Esophagus squamous epithelium (tissue), 5 donors: ENCODE measurements at regions not wholly inside any gene's neighbourhood (a gene's known extent, or its start where the extent isn't known, plus 50 kb on each side); places are given as distances from the start of the nearest gene placed in this dataset.

Experiments
- DNase-seq: peaks from one replicate; lab custom pipeline; 2025; lab: John Stamatoyannopoulos, UW
- H3K27ac ChIP-seq, 4 donors: fragments of 200-600 bp; sonication (generic); one replicate each; pipeline ENCODE4 v1.5.1; 2016 to 2019; ENCODE audit warnings: mild to moderate bottlenecking in 1 of 4
- H3K27me3 ChIP-seq, 4 donors: fragments of 200-600 bp; sonication (generic); 1 replicate in 3 of 4; 2 replicates in 1 of 4; pipeline versions ENCODE4 v1.5.1 to v1.6.0; 2017 to 2021; ENCODE audit warnings: antibody characterized with exemption in 1 of 4
- H3K36me3 ChIP-seq, 3 donors: fragments of 200-600 bp; sonication (generic); one replicate each; pipeline ENCODE4 v1.5.1; 2016 to 2019
- H3K4me1 ChIP-seq, 3 donors: fragments of 200-600 bp; sonication (generic); one replicate each; pipeline ENCODE4 v1.5.1; 2017 to 2019
- H3K4me3 ChIP-seq, 4 donors: fragments of 200-600 bp; sonication (generic); 1 replicate in 3 of 4; 2 replicates in 1 of 4; pipeline ENCODE4 v1.5.1; 2016 to 2019; ENCODE audit warnings: mild to moderate bottlenecking in 2 of 4, moderate library complexity in 1 of 4
- H3K9me3 ChIP-seq, 3 donors: fragments of 200-600 bp; sonication (generic); one replicate each; pipeline ENCODE4 v1.5.1; 2016 to 2019
- CTCF ChIP-seq, 6 experiments: fragments of 450-650 bp in 4 of 6; fragments of 200-600 bp in 2 of 6; sonication (generic) in 2 of 6; IDR thresholded peaks; one replicate each; pipeline ENCODE4 v1.5.1; 2016 to 2019; ENCODE audit warnings: antibody characterized with exemption in 6 of 6, mild to moderate bottlenecking in 4 of 6, moderate library complexity in 4 of 6
- POLR2A ChIP-seq, 4 donors: fragments of 450-650 bp; IDR thresholded peaks; one replicate each; pipeline ENCODE4 v1.6.1; 2017; ENCODE audit warnings: antibody characterized with exemption in 4 of 4, mild to moderate bottlenecking in 4 of 4, moderate library complexity in 3 of 4
- WGBS, 2 donors: methylation state at CpG; one replicate each; pipeline ENCODE4 v1.1.5; 2018; 5-methylcytosine and 5-hydroxymethylcytosine counted together
- intact Hi-C: fragments of 100-400 bp; cut with DNase I; formaldehyde crosslinking; loops from one replicate; pipeline ENCODE4 v1.15.0; 2022
- donor health status: DM: yes; HTN: yes; CAD: no.

GRCh38 chr13:33710924-33711323 lies 107.0 kb upstream of the RFC3 start:
- no peak for TF ChIP-seq POLR2A (IDR thresholded peaks at IDR 0.05)
- no peak for TF ChIP-seq CTCF (IDR thresholded peaks at IDR 0.05)
- intact Hi-C loops = no loop called here
- DNase-seq = no peak

GRCh38 chr13:33711436-33711835 lies 106.5 kb upstream of the RFC3 start:
- H3K9me3 ChIP-seq = peaks cover 0 to 4% (median 0%) of the 10 kb centered on the region in 3 donors
- H3K4me1 ChIP-seq = no peaks in the 10 kb centered on the region
- 44 to 47% methylated on average over 3 of the region's 3 CpGs for WGBS, 2 donors
- no peak for TF ChIP-seq CTCF (IDR thresholded peaks at IDR 0.05)
- TF ChIP-seq POLR2A (IDR thresholded peaks at IDR 0.05) = no peak
- no peaks in the 10 kb centered on the region for H3K27me3 ChIP-seq
- intact Hi-C loops = no loop called here
- no peak for DNase-seq
- H3K36me3 ChIP-seq = no peaks in the 10 kb centered on the region
- H3K4me3 ChIP-seq = no peak overlapping the region
- no peak overlapping the region for H3K27ac ChIP-seq

More at GRCh38 chr13:33710924-33711323, 107.0 kb upstream of the RFC3 start:
- no peak overlapping the region for H3K27ac ChIP-seq
- H3K27me3 ChIP-seq = no peaks in the 10 kb centered on the region
- WGBS, 2 donors = 61 to 62% methylated on average over 1 of the region's 1 CpG
- no peak overlapping the region for H3K4me3 ChIP-seq
- no peaks in the 10 kb centered on the region for H3K36me3 ChIP-seq
- peaks cover 0 to 5% (median 0%) of the 10 kb centered on the region in 3 donors for H3K9me3 ChIP-seq
- H3K4me1 ChIP-seq = no peaks in the 10 kb centered on the region

- H3K27ac ChIP-seq = no peak overlapping the region
- no peak overlapping the region for H3K4me3 ChIP-seq
- H3K36me3 ChIP-seq = no peaks in the 10 kb centered on the region
- no peak for DNase-seq
- peaks cover 0 to 14% (median 6%) of the 10 kb centered on the region in 3 donors for H3K4me1 ChIP-seq
- H3K27me3 ChIP-seq = no peaks in the 10 kb centered on the region
- TF ChIP-seq CTCF (IDR thresholded peaks at IDR 0.05) (no peak), POLR2A (IDR thresholded peaks at IDR 0.05) (no peak)
- H3K9me3 ChIP-seq = no peaks in the 10 kb centered on the region
- intact Hi-C loops = no loop called here
Observed at GRCh38 chr13:33717775-33718174, 100.2 kb upstream of the RFC3 start.

- Histone ChIP-seq H3K27me3 (no peaks in the 10 kb centered on the region), H3K27ac (peak overlapping the region in 3 of 4 donors; percentile 36 to 62 (median 47)), H3K36me3 (no peaks in the 10 kb centered on the region), H3K4me1 (peaks cover 6 to 36% (median 9%) of the 10 kb centered on the region in 3 donors), H3K9me3 (no peaks in the 10 kb centered on the region), H3K4me3 (no peak overlapping the region)
- intact Hi-C loops = loop anchor here (10.0 kb wide), 1 partner anchor 177 kb away; no protein-coding TSS in a partner anchor
- no peak for DNase-seq
- 32 to 53% methylated on average over 1 of the region's 1 CpG for WGBS, 2 donors
- TF ChIP-seq POLR2A (IDR thresholded peaks at IDR 0.05) = no peak
- no peak for TF ChIP-seq CTCF (IDR thresholded peaks at IDR 0.05)
Observed at GRCh38 chr13:33721724-33722123, 96.2 kb upstream of the RFC3 start.

- 15 to 26% methylated on average over 3 of the region's 3 CpGs for WGBS, 2 donors
- DNase-seq = no peak
- intact Hi-C loops = loop anchor here (10.0 kb wide), 1 partner anchor 178 kb away; no protein-coding TSS in a partner anchor
- Histone ChIP-seq H3K9me3 (no peaks in the 10 kb centered on the region), H3K4me1 (peaks cover 6 to 36% (median 9%) of the 10 kb centered on the region in 3 donors), H3K36me3 (no peaks in the 10 kb centered on the region), H3K27me3 (no peaks in the 10 kb centered on the region), H3K27ac (peak overlapping the region in 3 of 4 donors; percentile 47 to 68 (median 62)), H3K4me3 (peak overlapping the region in 1 of 4 donors; percentile 6)
- no peak for TF ChIP-seq POLR2A (IDR thresholded peaks at IDR 0.05)
- no peak for TF ChIP-seq CTCF (IDR thresholded peaks at IDR 0.05)
Observed at GRCh38 chr13:33722216-33722915, 95.6 kb upstream of the RFC3 start.
